DND-41 (cell line): ENCODE measurements at regions not wholly inside any gene's neighbourhood (a gene's known extent, or its start where the extent isn't known, plus 50 kb on each side); places are given as distances from the start of the nearest gene placed in this dataset.
"Not testable (repeated sequence)": the region's sequence is repeated elsewhere in the genome, so short reads cannot be mapped to it uniquely, and the experiment has no call there.

Source experiments
- CTCF ChIP-seq: IDR thresholded peaks from 2 replicates; pipeline ENCODE4 v1.5.1; 2012; ENCODE audit warnings: borderline replicate concordance, low read length, moderate library complexity, mild to moderate bottlenecking; ENCODE audit not compliant: poor library complexity, severe bottlenecking; ENCODE audit errors: extremely low read depth
- EZH2 ChIP-seq: IDR thresholded peaks from 3 replicates; pipeline ENCODE4 v1.6.1; 2012; ENCODE audit warnings: borderline replicate concordance, low read depth, mild to moderate bottlenecking, moderate library complexity, low read length, inconsistent platforms; ENCODE audit not compliant: severe bottlenecking

DNA sequence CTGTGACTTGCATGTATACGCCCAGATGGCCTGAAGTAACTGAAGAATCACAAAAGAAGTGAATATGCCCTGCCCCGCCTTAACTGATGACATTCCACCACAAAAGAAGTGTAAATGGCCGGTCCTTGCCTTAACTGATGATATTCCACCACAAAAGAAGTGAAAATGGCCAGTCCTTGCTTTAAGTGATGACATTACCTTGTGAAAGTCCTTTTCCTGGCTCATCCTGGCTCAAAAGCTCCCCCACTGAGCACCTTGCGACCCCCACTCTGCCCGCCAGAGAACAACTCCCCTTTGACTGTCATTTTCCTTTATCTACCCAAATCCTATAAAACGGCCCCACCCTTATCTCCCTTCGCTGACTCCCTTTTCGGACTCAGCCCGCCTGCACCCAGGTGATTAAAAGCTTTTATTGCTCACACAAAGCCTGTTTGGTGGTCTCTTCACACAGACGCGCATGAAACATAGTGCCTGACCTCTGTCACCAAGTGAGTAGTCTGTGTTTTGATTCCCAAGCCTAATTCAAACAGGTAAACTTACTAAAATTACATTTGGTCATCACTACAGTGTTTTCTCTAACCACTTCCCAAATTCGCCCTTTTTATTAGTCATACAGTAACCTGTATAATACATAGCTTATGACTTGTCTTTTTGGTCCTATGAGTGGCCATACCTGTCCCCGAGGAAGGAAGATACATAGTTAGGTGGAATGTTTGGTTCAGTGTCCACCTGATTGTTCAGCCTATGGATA, 140.7 kb upstream of the PROK2 start:
- TF ChIP-seq CTCF, EZH2: not testable (repeated sequence)
